Body of pancreas (tissue), 4 donors: ENCODE measurements at regions not wholly inside any gene's neighbourhood (a gene's known extent, or its start where the extent isn't known, plus 50 kb on each side); places are given as distances from the start of the nearest gene placed in this dataset.

Experiments used
- CTCF ChIP-seq, 7 experiments: fragments of 450-650 bp in 4 of 7; fragments of 200-600 bp in 3 of 7; sonication (generic) in 3 of 7; IDR thresholded peaks; one replicate each; pipeline ENCODE4 v1.5.1; 2016 to 2019; ENCODE audit warnings: antibody characterized with exemption in 7 of 7
- POLR2A ChIP-seq, 3 donors: fragments of 450-650 bp; IDR thresholded peaks; one replicate each; pipeline ENCODE4 v1.6.1; 2016; ENCODE audit warnings: antibody characterized with exemption in 3 of 3, mild to moderate bottlenecking in 2 of 3

DNA sequence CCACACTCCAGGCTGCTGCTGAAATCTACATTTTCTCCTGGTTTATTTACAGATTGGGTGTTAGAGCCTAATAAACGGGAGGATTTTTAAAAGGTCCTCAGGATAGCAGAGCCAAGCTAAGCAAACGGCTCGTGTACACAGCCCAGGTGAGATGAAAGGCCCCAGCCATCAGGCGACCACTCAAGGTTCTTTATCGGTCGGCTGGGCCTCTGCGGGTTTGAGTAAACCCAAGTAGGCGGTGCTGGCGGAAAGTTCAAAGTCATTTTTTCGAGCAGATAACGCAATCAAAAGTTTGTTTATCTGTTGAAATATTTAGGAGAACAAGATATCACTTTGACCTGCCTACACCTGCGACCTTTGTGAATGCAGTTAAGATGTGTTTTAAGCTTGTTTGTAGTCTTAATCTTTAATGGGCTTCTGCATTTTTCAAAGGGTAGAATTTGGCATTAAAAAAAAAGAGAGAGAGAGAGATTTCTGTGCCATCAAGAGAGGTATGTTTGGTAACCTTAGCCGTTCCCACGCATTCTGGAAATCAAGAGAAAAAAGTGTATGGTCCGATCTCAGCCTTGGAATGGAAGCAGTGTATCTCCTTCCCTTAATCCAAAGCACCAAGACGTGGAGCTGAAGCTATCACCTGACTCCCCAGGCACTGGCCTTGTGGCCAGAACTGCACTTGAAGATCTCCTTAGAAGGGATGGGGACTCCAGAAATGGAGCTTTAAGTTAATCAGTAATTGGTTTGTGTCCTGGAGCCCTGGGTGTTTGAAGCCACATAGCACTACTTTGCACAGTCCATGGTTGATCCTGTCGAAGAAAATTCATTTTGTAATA lies 301.7 kb upstream of the IRX5 start:
- TF ChIP-seq POLR2A (IDR thresholded peaks at IDR 0.05) (no peak), CTCF (IDR thresholded peaks at IDR 0.05) (no peak)
